Neural cell (in vitro differentiated cells): ENCODE measurements at regions not wholly inside any gene's neighbourhood (a gene's known extent, or its start where the extent isn't known, plus 50 kb on each side); places are given as distances from the start of the nearest gene placed in this dataset.

Experiments used
- EZH2 ChIP-seq: fragments of 200-600, 300-800 bp; shearing (Covaris generic), sonication (generic); IDR thresholded peaks from 2 replicates; pipeline ENCODE4 v1.6.1; 2014; ENCODE audit warnings: antibody characterized with exemption, low read length, borderline replicate concordance, mild to moderate bottlenecking; ENCODE audit not compliant: insufficient read depth, poor library complexity, severe bottlenecking
- MXI1 ChIP-seq: fragments of 450-650 bp; conservative IDR thresholded peaks from 2 replicates; pipeline ENCODE4 v1.6.1; 2014; ENCODE audit warnings: antibody characterized with exemption, mild to moderate bottlenecking; ENCODE audit not compliant: poor library complexity, severe bottlenecking
- POLR2AphosphoS5 ChIP-seq: IDR thresholded peaks from 2 replicates; pipeline ENCODE4 v1.6.1; 2012
- TAF1 ChIP-seq: IDR thresholded peaks from 2 replicates; pipeline ENCODE4 v1.6.1; 2012; ENCODE audit warnings: low read depth
- TF ChIP-seq, protein P1 (sequence below): fragments of 450-650 bp; IDR thresholded peaks from 2 replicates; pipeline ENCODE4 v1.5.1; 2014; ENCODE audit warnings: antibody characterized with exemption, mild to moderate bottlenecking, moderate library complexity; ENCODE audit not compliant: poor library complexity, severe bottlenecking

DNA sequence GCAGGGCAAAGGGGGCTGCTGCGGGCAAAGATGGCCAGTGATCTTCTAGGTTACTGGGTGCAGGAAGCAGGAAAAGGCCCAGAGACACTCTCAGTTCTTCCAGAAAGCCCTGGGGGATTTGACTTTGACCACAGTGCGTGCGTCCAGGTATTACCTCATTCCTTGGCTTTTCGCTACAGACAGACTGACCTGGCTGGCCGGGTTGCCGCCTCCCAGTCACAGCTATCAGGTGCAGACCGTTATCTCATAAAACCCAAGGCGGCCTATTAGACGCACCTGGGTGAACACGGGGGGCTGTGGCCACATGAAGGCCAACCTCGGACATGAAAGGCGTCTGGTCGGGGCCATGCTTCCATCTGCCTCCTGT is 80.3 kb downstream of the FOXL3 start:
- TF ChIP-seq, protein P1, sequence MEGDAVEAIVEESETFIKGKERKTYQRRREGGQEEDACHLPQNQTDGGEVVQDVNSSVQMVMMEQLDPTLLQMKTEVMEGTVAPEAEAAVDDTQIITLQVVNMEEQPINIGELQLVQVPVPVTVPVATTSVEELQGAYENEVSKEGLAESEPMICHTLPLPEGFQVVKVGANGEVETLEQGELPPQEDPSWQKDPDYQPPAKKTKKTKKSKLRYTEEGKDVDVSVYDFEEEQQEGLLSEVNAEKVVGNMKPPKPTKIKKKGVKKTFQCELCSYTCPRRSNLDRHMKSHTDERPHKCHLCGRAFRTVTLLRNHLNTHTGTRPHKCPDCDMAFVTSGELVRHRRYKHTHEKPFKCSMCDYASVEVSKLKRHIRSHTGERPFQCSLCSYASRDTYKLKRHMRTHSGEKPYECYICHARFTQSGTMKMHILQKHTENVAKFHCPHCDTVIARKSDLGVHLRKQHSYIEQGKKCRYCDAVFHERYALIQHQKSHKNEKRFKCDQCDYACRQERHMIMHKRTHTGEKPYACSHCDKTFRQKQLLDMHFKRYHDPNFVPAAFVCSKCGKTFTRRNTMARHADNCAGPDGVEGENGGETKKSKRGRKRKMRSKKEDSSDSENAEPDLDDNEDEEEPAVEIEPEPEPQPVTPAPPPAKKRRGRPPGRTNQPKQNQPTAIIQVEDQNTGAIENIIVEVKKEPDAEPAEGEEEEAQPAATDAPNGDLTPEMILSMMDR = no peak
- no peak for TF ChIP-seq POLR2AphosphoS5
- TF ChIP-seq EZH2 = no peak
- TF ChIP-seq TAF1 = no peak
- TF ChIP-seq MXI1 = no peak
